ENCODE measurements at regions not wholly inside any gene's neighbourhood (a gene's known extent, or its start where the extent isn't known, plus 50 kb on each side); places are given as distances from the start of the nearest gene placed in this dataset.

- intact Hi-C loops (cut with DNase I; ENCODE audit: low total_unique reads) = no loop called here
- TF ChIP-seq POLR2A (IDR thresholded peaks at IDR 0.05) = no peak
- no peak for TF ChIP-seq CTCF (IDR thresholded peaks at IDR 0.05)
- no peak for DNase-seq (ENCODE audit: low spot score in 2 of 2)
- H3K4me3 ChIP-seq (ENCODE audit: low read depth, poor library complexity, severe bottlenecking) = no peak overlapping the region
These were observed 118.9 kb upstream of the ELL2 start for GRCh38 chr5:96080557-96080956.

GRCh38 chr5:96079962-96080361, 118.3 kb upstream of the ELL2 start:
- intact Hi-C loops (cut with DNase I; ENCODE audit: low total_unique reads) = no loop called here
- H3K4me3 ChIP-seq (ENCODE audit: low read depth, poor library complexity, severe bottlenecking) = no peak overlapping the region
- no peak for TF ChIP-seq CTCF (IDR thresholded peaks at IDR 0.05)
- no peak for TF ChIP-seq POLR2A (IDR thresholded peaks at IDR 0.05)
- WGBS, 2 donors = 83 to 87% methylated on average over 2 of the region's 2 CpGs
- DNase-seq (ENCODE audit: low spot score in 2 of 2) = no peak

- no peak for DNase-seq (ENCODE audit: low spot score in 2 of 2)
- no peak overlapping the region for H3K4me3 ChIP-seq (ENCODE audit: low read depth, poor library complexity, severe bottlenecking)
- intact Hi-C loops (cut with DNase I; ENCODE audit: low total_unique reads) = no loop called here
- no peak for TF ChIP-seq CTCF (IDR thresholded peaks at IDR 0.05)
These were observed 117.4 kb upstream of the ELL2 start for GRCh38 chr5:96079075-96079474.

- no peak for DNase-seq (ENCODE audit: low spot score in 2 of 2)
- H3K4me3 ChIP-seq (ENCODE audit: low read depth, poor library complexity, severe bottlenecking) = no peak overlapping the region
- TF ChIP-seq CTCF (IDR thresholded peaks at IDR 0.05) (no peak), POLR2A (IDR thresholded peaks at IDR 0.05) (no peak)
- intact Hi-C loops (cut with DNase I; ENCODE audit: low total_unique reads) = no loop called here
- 78 to 82% methylated on average over 3 of the region's 3 CpGs for WGBS, 2 donors
These were observed 114.8 kb upstream of the ELL2 start for GRCh38 chr5:96076451-96076850.

GRCh38 chr5:96075579-96076289, 114.1 kb upstream of the ELL2 start:
- intact Hi-C loops (cut with DNase I; ENCODE audit: low total_unique reads) = no loop called here
- TF ChIP-seq POLR2A (IDR thresholded peaks at IDR 0.05) (no peak), CTCF (IDR thresholded peaks at IDR 0.05) (no peak)
- DNase-seq (ENCODE audit: low spot score in 2 of 2) = no peak
- WGBS, 2 donors = 46 to 61% methylated on average over 2 of the region's 2 CpGs
- no peak overlapping the region for H3K4me3 ChIP-seq (ENCODE audit: low read depth, poor library complexity, severe bottlenecking)

GRCh38 chr5:96074870-96075269, 113.2 kb upstream of the ELL2 start:
- WGBS, 2 donors = 70 to 81% methylated on average over 2 of the region's 2 CpGs
- no peak overlapping the region for H3K4me3 ChIP-seq (ENCODE audit: low read depth, poor library complexity, severe bottlenecking)
- no peak for TF ChIP-seq CTCF (IDR thresholded peaks at IDR 0.05)
- intact Hi-C loops (cut with DNase I; ENCODE audit: low total_unique reads) = no loop called here
- DNase-seq (ENCODE audit: low spot score in 2 of 2) = no peak

All from lower leg skin (tissue), 4 donors.